HUES64 (cell line): ENCODE measurements at regions not wholly inside any gene's neighbourhood (a gene's known extent, or its start where the extent isn't known, plus 50 kb on each side); places are given as distances from the start of the nearest gene placed in this dataset.

Source experiments
- H3K27ac ChIP-seq: 2 replicates; pipeline ENCODE4 v1.7.0; 2013; ENCODE audit warnings: low read depth, low read length, inconsistent platforms
- H3K27me3 ChIP-seq: 2 replicates; pipeline ENCODE4 v1.6.1; 2013; ENCODE audit warnings: mild to moderate bottlenecking, low read length; ENCODE audit not compliant: insufficient read depth
- H3K36me3 ChIP-seq: 2 replicates; pipeline ENCODE4 v1.6.1; 2013; ENCODE audit warnings: mild to moderate bottlenecking, low read length; ENCODE audit not compliant: insufficient read depth
- H3K4me1 ChIP-seq: 2 replicates; pipeline ENCODE4 v1.6.1; 2013; ENCODE audit warnings: mild to moderate bottlenecking, low read length, moderate library complexity; ENCODE audit not compliant: insufficient read depth
- H3K4me3 ChIP-seq: 2 replicates; pipeline ENCODE4 v1.5.1; 2013; ENCODE audit warnings: mild to moderate bottlenecking, low read length, moderate library complexity
- H3K9ac ChIP-seq: 2 replicates; pipeline ENCODE4 v1.6.1; 2013; ENCODE audit warnings: mild to moderate bottlenecking, low read depth, low read length
- H3K9me3 ChIP-seq: 2 replicates; pipeline ENCODE4 v1.6.1; 2013; ENCODE audit warnings: low read depth, low read length; ENCODE audit not compliant: insufficient read depth
- WGBS: fragments of 150-250, 120-280 bp; methylation state at CpG from one replicate; pipeline ENCODE4 v1.1.7; 2013; ENCODE audit warnings: missing lambda C conversion rate; 5-methylcytosine and 5-hydroxymethylcytosine counted together

DNA sequence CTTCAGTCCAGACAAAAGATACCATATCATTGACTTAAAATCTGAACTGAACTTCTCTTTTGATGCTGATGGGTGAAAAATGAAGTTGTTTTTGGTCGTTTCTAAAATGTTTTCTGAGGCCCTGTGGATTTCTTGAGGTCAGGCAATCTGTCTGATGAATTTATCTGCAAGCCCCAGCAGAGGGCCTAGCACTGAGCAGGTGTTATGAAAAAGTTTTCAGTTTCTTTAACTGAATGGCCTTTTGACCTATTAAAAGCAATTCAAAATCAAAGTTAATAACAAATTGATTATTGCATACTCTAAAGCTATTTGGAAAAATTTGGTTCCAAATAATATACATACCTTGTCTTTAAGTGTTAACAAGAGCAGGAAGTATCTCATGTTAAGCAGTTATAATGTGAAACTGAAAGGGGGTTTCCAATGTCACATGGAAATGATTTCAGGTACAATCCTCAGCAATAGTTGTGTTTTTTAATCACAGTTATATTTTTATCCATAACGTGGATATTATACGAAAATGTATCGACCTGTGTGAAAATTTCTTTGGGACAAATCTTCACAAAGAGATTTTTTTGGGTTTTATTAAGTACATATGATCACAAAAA, 285.0 kb downstream of the SPANXN1 start:
- no peaks in the 10 kb centered on the region for H3K27me3 ChIP-seq

DNA sequence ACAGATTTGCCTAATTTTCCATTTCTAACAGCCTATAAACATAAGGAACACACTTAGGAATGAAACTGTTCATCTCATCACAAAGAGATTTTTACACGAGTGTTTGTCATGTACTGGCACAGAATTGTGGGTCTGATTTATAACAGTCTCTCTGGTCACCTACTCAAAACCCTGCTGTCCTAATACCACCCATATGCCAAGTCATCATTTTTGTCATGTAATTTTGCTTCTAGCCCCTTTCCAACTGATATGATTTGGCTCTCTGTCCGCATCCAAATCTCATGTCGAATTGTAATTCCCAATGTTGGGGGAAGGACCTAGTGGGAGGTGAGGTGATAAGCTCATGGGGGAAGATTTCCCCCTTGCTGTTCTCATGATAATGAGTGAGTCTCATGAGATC, 284.1 kb upstream of the SLITRK2 start:
- Histone ChIP-seq H3K27ac (no peak overlapping the region), H3K27me3 (no peaks in the 10 kb centered on the region), H3K4me1 (no peaks in the 10 kb centered on the region), H3K9me3 (peaks cover 68% of the 10 kb centered on the region), H3K9ac (no peak overlapping the region), H3K4me3 (no peak overlapping the region), H3K36me3 (no peaks in the 10 kb centered on the region)
- WGBS: 95% methylated on average over 3 of the region's 3 CpGs

More for the DNA sequence above, 285.0 kb downstream of the SPANXN1 start:
- H3K4me3 ChIP-seq: no peak overlapping the region
- peaks cover 59% of the 10 kb centered on the region for H3K9me3 ChIP-seq
- no peak overlapping the region for H3K27ac ChIP-seq
- H3K9ac ChIP-seq: no peak overlapping the region
- no peaks in the 10 kb centered on the region for H3K36me3 ChIP-seq
- 49% methylated on average over 3 of the region's 4 CpGs for WGBS
- H3K4me1 ChIP-seq: no peaks in the 10 kb centered on the region

DNA sequence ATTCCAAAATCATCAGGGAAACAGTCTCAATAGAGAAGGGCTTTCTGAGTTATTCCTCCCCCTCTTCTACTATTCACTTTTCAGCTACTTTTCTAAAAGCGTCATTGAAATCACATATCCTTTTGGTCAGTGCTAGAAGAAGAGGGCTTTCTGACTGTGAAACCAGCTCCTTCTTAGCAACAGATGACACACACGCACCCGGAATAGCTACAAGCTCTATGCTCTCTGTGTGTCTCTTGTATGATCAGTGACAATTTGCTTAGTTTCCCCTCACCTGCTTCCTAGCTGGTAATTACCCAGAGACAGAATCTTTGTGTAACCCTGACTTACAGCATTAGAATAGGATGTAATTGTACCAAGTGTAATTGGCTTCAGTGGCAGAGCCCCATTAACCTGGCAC, 268.1 kb upstream of the SLITRK2 start:
- H3K27me3 ChIP-seq: no peaks in the 10 kb centered on the region
- peaks cover 59% of the 10 kb centered on the region for H3K9me3 ChIP-seq
- 83% methylated on average over 3 of the region's 3 CpGs for WGBS
- no peaks in the 10 kb centered on the region for H3K4me1 ChIP-seq
- H3K9ac ChIP-seq: no peak overlapping the region
- H3K4me3 ChIP-seq: no peak overlapping the region
- no peaks in the 10 kb centered on the region for H3K36me3 ChIP-seq
- no peak overlapping the region for H3K27ac ChIP-seq

DNA sequence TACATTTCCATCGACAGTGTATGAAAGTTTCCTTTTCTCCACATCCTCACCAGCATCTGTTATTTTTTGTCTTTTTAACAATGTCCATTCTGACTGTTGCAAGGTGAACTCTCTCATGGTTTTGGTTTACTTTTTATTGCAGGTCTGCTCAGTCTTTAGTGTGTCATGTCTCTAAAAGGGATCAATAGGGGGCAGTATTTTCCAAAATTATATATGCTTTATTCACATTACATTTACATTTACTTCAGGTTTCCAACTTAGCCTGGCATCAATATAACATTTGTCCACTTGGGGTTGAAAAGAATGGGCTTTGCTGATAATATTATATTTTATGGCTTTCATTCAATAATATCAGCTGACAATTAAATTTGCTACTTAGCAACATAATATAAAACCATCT, 265.0 kb upstream of the SLITRK2 start:
- Histone ChIP-seq H3K4me1 (no peaks in the 10 kb centered on the region), H3K9ac (no peak overlapping the region), H3K36me3 (no peaks in the 10 kb centered on the region), H3K9me3 (peaks cover 80% of the 10 kb centered on the region), H3K27me3 (no peaks in the 10 kb centered on the region), H3K4me3 (no peak overlapping the region), H3K27ac (no peak overlapping the region)
- no CpG with 5 or more reads among the region's 1 CpG for WGBS

DNA sequence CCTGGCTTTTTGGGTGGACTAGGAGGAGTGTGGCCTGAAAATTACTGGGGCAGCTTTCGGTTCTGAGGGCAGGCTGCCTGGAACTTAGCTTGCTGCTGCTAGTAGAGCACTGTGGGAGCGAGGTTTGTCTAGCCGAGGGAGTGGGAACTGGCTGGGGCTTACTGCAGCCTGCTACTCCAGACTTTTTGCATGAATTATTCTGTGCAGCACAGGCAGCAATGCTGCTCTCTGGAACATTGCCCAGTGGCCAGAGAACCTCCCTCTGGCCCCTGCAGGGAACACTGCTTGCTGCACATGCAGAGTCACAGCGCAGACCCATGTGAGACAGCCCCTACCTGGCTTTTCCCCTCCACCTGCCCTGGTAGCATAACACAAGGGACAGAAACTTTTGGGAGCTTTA, 263.9 kb upstream of the SLITRK2 start:
- Histone ChIP-seq H3K9ac (no peak overlapping the region), H3K27me3 (no peaks in the 10 kb centered on the region), H3K4me3 (no peak overlapping the region), H3K9me3 (peaks cover 77% of the 10 kb centered on the region), H3K27ac (no peak overlapping the region), H3K4me1 (no peaks in the 10 kb centered on the region), H3K36me3 (no peaks in the 10 kb centered on the region)
- WGBS: 92% methylated on average over 4 of the region's 4 CpGs

DNA sequence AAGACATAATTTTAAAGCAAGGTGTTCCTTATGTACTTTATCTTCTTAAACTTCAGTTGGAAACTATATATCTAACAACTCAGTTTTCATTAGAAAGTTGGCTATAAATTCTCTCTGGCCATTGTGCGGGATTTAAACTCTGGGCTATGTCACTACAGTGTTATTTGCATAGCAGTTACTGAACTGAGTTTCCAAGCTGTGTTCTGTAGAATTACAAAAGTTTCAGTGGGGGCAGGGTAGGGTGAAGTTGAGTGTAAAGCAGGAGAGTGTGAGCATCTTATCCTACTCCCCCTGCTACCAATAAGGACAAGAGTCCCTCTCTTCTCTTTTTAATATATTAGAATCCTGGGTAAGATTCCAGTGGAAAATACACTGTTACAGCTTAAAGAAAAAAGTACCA, 254.5 kb upstream of the SLITRK2 start:
- no peak overlapping the region for H3K9ac ChIP-seq
- no peaks in the 10 kb centered on the region for H3K4me1 ChIP-seq
- H3K36me3 ChIP-seq: no peaks in the 10 kb centered on the region
- H3K27ac ChIP-seq: no peak overlapping the region
- WGBS: 100% methylated on average over 1 of the region's 1 CpG
- H3K9me3 ChIP-seq: peaks cover 65% of the 10 kb centered on the region
- H3K4me3 ChIP-seq: no peak overlapping the region
- H3K27me3 ChIP-seq: no peaks in the 10 kb centered on the region

DNA sequence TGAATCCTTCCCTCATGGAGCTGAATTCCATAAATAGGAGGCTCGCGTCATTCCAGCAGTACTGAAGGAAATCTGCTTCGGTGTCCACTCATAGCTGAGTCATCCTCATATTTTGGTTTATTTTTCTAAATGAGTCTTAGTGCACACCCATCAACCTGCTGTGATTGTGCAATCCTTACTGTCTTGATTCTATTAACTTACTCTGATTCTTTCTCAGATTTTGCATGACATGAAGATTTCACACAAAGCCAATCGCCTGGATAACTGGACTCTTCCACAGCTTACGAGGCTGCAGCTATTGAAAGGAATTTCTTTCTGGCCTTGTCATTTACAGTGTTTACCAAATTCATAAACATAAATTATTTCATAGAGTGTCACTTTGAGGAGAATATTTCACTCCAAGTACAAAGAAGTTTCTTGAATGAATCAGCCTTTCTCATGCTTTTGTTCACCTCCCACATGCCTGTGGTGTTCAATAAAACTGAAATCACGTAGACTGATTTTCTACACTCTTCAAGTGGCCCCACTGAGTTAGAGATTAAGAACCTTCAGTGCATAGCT, 207.6 kb upstream of the SLITRK2 start:
- H3K4me3 ChIP-seq: no peak overlapping the region
- no peaks in the 10 kb centered on the region for H3K36me3 ChIP-seq
- H3K9ac ChIP-seq: no peak overlapping the region
- H3K4me1 ChIP-seq: no peaks in the 10 kb centered on the region
- WGBS: 84% methylated on average over 6 of the region's 6 CpGs
- H3K27me3 ChIP-seq: no peaks in the 10 kb centered on the region
- peaks cover 77% of the 10 kb centered on the region for H3K9me3 ChIP-seq
- H3K27ac ChIP-seq: no peak overlapping the region

DNA sequence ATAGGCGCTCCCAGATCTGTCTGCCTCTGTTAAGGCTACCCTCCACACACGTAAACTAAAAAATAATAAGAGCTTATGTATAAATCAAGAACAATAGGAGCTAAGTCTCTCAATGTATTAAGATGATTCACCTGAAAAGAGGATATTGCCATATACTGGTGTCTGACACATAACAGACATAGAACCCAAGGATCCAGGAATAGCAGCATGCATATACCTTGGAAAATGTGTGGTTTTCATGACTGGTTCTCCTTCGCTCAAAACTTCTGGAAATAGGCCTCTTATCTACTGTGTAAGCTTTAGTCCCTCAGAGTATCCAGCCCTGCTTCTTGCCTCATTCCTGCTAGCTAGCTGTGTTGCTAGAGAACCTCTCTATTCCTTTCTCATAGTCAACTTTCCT, 203.7 kb upstream of the SLITRK2 start:
- Histone ChIP-seq H3K4me3 (no peak overlapping the region), H3K4me1 (no peaks in the 10 kb centered on the region), H3K9me3 (peaks cover 73% of the 10 kb centered on the region), H3K36me3 (no peaks in the 10 kb centered on the region), H3K9ac (no peak overlapping the region), H3K27me3 (no peaks in the 10 kb centered on the region), H3K27ac (no peak overlapping the region)
- 83% methylated on average over 1 of the region's 3 CpGs for WGBS

DNA sequence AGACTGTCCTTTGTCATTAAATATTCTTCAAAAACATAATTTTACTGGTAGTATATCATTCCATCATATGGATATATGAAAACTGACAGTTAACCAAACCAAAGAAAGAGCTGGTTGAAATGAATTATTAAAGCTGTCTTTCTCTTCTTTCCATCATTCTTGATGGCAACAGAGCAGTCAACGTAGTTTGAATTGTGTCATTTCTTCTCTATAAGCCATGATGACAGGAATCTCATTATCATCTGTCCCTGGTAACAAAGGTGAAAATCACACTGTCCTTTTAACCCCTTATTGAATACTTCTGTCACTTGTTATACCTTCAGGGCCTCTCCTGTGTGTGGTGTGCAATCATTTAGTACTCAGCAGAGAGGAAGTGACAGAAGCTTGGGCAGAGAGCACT, 197.0 kb upstream of the SLITRK2 start:
- no peak overlapping the region for H3K9ac ChIP-seq
- H3K4me1 ChIP-seq: no peaks in the 10 kb centered on the region
- whole genome bisulfite sequencing: 50% methylated on average over 1 of the region's 1 CpG
- no peaks in the 10 kb centered on the region for H3K36me3 ChIP-seq
- H3K27me3 ChIP-seq: no peaks in the 10 kb centered on the region
- H3K27ac ChIP-seq: no peak overlapping the region
- H3K4me3 ChIP-seq: no peak overlapping the region
- peaks cover 49% of the 10 kb centered on the region for H3K9me3 ChIP-seq

DNA sequence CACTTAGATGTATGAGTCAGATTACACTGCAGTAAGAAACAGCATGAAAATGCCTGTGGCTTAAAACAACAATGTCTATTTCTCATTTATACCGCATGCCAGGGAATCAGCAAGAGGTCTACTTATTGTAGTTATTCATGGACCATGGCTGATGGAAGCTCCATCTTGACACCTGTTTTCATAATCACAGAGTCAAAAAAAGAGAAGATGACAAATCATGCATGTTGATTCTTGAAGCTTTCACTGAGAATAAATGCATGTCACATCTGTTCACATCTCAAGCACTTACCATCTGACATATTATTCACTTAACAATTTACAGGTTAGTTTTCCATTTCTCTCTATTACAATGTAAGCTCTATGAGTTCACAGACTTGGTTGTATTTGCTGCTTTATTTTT, 194.2 kb upstream of the SLITRK2 start:
- Histone ChIP-seq H3K36me3 (no peaks in the 10 kb centered on the region), H3K4me3 (no peak overlapping the region), H3K4me1 (no peaks in the 10 kb centered on the region), H3K9me3 (peaks cover 44% of the 10 kb centered on the region), H3K27ac (no peak overlapping the region), H3K27me3 (no peaks in the 10 kb centered on the region), H3K9ac (no peak overlapping the region)
- WGBS: 100% methylated on average over 1 of the region's 1 CpG

DNA sequence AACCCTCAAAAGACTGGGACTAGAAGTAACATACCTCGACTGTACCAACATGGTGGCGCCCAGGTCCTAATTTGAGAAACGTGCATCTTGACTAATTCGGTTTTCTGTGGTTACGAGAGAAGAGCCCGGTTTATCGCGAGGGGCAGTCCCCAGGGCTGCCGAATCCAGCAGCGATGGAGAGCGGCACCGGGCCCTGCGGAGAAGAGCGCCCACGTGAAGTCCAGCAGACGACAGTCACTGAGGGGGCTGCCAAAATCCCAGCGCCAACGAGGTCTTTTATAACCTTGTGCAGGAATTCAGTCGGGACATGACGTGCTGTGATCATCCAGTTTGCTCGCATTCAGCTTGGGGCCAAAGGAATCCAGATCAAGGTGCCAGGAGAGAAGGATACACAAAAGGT, 187.5 kb upstream of the SLITRK2 start:
- Histone ChIP-seq H3K36me3 (no peaks in the 10 kb centered on the region), H3K4me1 (no peaks in the 10 kb centered on the region), H3K9ac (no peak overlapping the region), H3K9me3 (peaks cover 53% of the 10 kb centered on the region; the same call in 1 of the 2 replicates), H3K4me3 (no peak overlapping the region), H3K27me3 (no peaks in the 10 kb centered on the region), H3K27ac (no peak overlapping the region)
- WGBS: 88% methylated on average over 21 of the region's 21 CpGs
